Tibial artery (tissue), 4 donors: ENCODE measurements at regions not wholly inside any gene's neighbourhood (a gene's known extent, or its start where the extent isn't known, plus 50 kb on each side); places are given as distances from the start of the nearest gene placed in this dataset.

Experiments
- DNase-seq, 2 donors: peaks; one replicate each; pipeline ENCODE4 v3.0.0-alpha.2; 2019
- H3K27ac ChIP-seq, 2 donors: fragments of 200-600 bp; sonication (generic) in 1 of 2; 1 replicate in 1 of 2; 2 replicates in 1 of 2; pipeline ENCODE4 v1.5.1; 2018 to 2019; ENCODE audit warnings: mild to moderate bottlenecking in 1 of 2
- H3K27me3 ChIP-seq, 2 donors: fragments of 200-600 bp; sonication (generic) in 1 of 2; one replicate each; pipeline versions ENCODE4 v1.5.1 to v1.6.0; 2016 to 2019
- H3K36me3 ChIP-seq, 3 donors: fragments of 200-600 bp; sonication (generic) in 2 of 3; one replicate each; pipeline ENCODE4 v1.5.1; 2016 to 2019; ENCODE audit warnings: mild to moderate bottlenecking in 2 of 3
- H3K4me1 ChIP-seq, 4 donors: fragments of 200-600 bp; sonication (generic) in 2 of 4; 1 replicate in 3 of 4; 2 replicates in 1 of 4; pipeline ENCODE4 v1.5.1; 2016 to 2019
- H3K4me3 ChIP-seq, 2 donors: fragments of 200-600 bp; sonication (generic) in 1 of 2; 1 replicate in 1 of 2; 2 replicates in 1 of 2; pipeline ENCODE4 v1.5.1; 2018 to 2019; ENCODE audit warnings: mild to moderate bottlenecking in 2 of 2
- H3K9me3 ChIP-seq, 3 donors: fragments of 200-600 bp; sonication (generic) in 1 of 3; one replicate each; pipeline ENCODE4 v1.5.1; 2016 to 2019
- intact Hi-C: fragments of 100-400 bp; cut with DNase I; formaldehyde crosslinking; loops from one replicate; pipeline ENCODE4 v1.15.0; 2023; ENCODE audit warnings: low total_unique reads
- TF ChIP-seq, protein P1 (sequence below), 2 experiments: fragments of 200-600 bp in 1 of 2; fragments of 450-650 bp in 1 of 2; IDR thresholded peaks; one replicate each; pipeline ENCODE4 v1.5.1; 2017 to 2019; ENCODE audit warnings: antibody characterized with exemption in 2 of 2, mild to moderate bottlenecking in 1 of 2, moderate library complexity in 1 of 2

GRCh38 chr13:34308725-34309124 lies 490.8 kb downstream of the RFC3 start:
- DNase-seq = no peak
- Histone ChIP-seq H3K4me1 (no peaks in the 10 kb centered on the region), H3K4me3 (no peak overlapping the region), H3K9me3 (peaks cover 0 to 6% (median 0%) of the 10 kb centered on the region in 3 donors), H3K27ac (no peak overlapping the region), H3K36me3 (no peaks in the 10 kb centered on the region), H3K27me3 (no peaks in the 10 kb centered on the region)
- TF ChIP-seq, protein P1, sequence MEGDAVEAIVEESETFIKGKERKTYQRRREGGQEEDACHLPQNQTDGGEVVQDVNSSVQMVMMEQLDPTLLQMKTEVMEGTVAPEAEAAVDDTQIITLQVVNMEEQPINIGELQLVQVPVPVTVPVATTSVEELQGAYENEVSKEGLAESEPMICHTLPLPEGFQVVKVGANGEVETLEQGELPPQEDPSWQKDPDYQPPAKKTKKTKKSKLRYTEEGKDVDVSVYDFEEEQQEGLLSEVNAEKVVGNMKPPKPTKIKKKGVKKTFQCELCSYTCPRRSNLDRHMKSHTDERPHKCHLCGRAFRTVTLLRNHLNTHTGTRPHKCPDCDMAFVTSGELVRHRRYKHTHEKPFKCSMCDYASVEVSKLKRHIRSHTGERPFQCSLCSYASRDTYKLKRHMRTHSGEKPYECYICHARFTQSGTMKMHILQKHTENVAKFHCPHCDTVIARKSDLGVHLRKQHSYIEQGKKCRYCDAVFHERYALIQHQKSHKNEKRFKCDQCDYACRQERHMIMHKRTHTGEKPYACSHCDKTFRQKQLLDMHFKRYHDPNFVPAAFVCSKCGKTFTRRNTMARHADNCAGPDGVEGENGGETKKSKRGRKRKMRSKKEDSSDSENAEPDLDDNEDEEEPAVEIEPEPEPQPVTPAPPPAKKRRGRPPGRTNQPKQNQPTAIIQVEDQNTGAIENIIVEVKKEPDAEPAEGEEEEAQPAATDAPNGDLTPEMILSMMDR (IDR thresholded peaks at IDR 0.05) = no peak
- intact Hi-C loops = no loop called here

- no peak for DNase-seq
- Histone ChIP-seq H3K36me3 (no peaks in the 10 kb centered on the region), H3K4me3 (no peak overlapping the region), H3K27ac (no peak overlapping the region), H3K9me3 (no peaks in the 10 kb centered on the region), H3K4me1 (no peaks in the 10 kb centered on the region), H3K27me3 (no peaks in the 10 kb centered on the region)
- TF ChIP-seq, protein P1 (IDR thresholded peaks at IDR 0.05) = no peak
- intact Hi-C loops = no loop called here
Measured at GRCh38 chr13:34310539-34310938, 492.6 kb downstream of the RFC3 start.

DNA sequence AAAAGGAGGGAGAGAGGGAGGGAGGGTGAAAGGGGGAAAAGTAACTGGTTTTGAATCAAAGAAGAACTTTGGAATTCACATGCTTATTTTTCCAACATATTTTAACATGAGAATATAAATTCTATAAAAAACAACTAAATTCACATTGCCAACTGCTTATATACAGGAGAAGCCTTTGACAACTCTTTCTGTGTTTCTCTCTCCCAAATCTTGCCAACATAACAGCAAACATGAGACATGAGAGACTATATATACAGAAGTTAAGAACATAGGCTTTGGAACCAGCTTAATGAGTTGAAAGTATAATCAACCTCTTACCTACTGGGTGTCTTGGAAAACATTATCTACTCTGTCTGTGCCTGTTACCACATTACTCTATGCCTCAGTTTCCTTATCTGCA lies 493.3 kb downstream of the RFC3 start:
- no peak for DNase-seq
- H3K27me3 ChIP-seq = no peaks in the 10 kb centered on the region
- H3K36me3 ChIP-seq = no peaks in the 10 kb centered on the region
- no peak overlapping the region for H3K4me3 ChIP-seq
- intact Hi-C loops = no loop called here
- no peaks in the 10 kb centered on the region for H3K4me1 ChIP-seq
- TF ChIP-seq, protein P1 (IDR thresholded peaks at IDR 0.05) = no peak
- no peaks in the 10 kb centered on the region for H3K9me3 ChIP-seq
- no peak overlapping the region for H3K27ac ChIP-seq

GRCh38 chr13:34312578-34312977 lies 494.6 kb downstream of the RFC3 start:
- intact Hi-C loops = no loop called here
- H3K4me3 ChIP-seq = no peak overlapping the region
- H3K36me3 ChIP-seq = no peaks in the 10 kb centered on the region
- H3K27me3 ChIP-seq = no peaks in the 10 kb centered on the region
- H3K27ac ChIP-seq = no peak overlapping the region
- H3K4me1 ChIP-seq = no peaks in the 10 kb centered on the region
- TF ChIP-seq, protein P1 (IDR thresholded peaks at IDR 0.05) = no peak
- no peak for DNase-seq
- no peaks in the 10 kb centered on the region for H3K9me3 ChIP-seq

DNA sequence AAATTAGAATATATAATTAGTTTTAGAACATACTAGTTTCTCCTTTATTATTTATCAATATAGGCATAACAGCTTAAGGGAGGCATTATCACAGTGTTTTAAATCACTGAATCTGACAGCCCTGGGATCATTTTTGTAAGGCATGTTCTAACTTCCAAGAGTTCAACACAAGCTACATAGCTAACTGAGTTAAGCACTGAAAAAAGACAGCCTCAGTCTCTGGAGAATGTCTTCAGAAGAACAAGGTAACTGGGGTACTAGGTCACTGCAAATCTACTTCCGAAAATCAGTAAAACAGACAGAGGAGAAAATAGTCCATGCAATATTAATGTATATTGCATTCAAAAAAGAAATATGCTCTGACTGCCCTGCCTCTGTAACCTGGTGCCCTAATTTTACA lies 502.1 kb downstream of the RFC3 start:
- intact Hi-C loops = no loop called here
- no peaks in the 10 kb centered on the region for H3K36me3 ChIP-seq

More for the DNA sequence above, 502.1 kb downstream of the RFC3 start:
- no peak overlapping the region for H3K27ac ChIP-seq
- H3K27me3 ChIP-seq = no peaks in the 10 kb centered on the region
- H3K4me3 ChIP-seq = no peak overlapping the region
- peaks cover 0 to 18% (median 0%) of the 10 kb centered on the region in 4 donors for H3K4me1 ChIP-seq
- no peaks in the 10 kb centered on the region for H3K9me3 ChIP-seq
- TF ChIP-seq, protein P1 (IDR thresholded peaks at IDR 0.05) = no peak
- DNase-seq = no peak
